ENCODE measurements at regions not wholly inside any gene's neighbourhood (a gene's known extent, or its start where the extent isn't known, plus 50 kb on each side); places are given as distances from the start of the nearest gene placed in this dataset.

- H3K27ac ChIP-seq = no peak overlapping the region
- 86 to 90% (median 90%) methylated on average over 21 of the region's 21 CpGs for WGBS, 3 donors
Measured at GRCh38 chr4:7138223-7139166, 53.8 kb upstream of the SORCS2 start.

GRCh38 chr4:7137326-7138200 is 54.8 kb upstream of the SORCS2 start:
- WGBS, 3 donors = 93 to 95% (median 94%) methylated on average over 30 of the region's 30 CpGs
- Histone ChIP-seq H3K4me3 (no peak overlapping the region), H3K27ac (no peak overlapping the region), H3K9me3 (no peaks in the 10 kb centered on the region), H3K36me3 (no peaks in the 10 kb centered on the region), H3K27me3 (no peaks in the 10 kb centered on the region), H3K4me1 (ENCODE audit: insufficient read depth) (peaks cover 7% of the 10 kb centered on the region)
- TF ChIP-seq POLR2A (IDR thresholded peaks at IDR 0.05) = no peak
- no peak for TF ChIP-seq CTCF (IDR thresholded peaks at IDR 0.05)
- no peak for TF ChIP-seq EP300 (IDR thresholded peaks at IDR 0.05)
- intact Hi-C loops (cut with DNase I) = no loop called here
- no peak for DNase-seq

More at GRCh38 chr4:7138223-7139166, 53.8 kb upstream of the SORCS2 start:
- Histone ChIP-seq H3K36me3 (no peaks in the 10 kb centered on the region), H3K9me3 (no peaks in the 10 kb centered on the region), H3K4me1 (ENCODE audit: insufficient read depth) (peaks cover 7% of the 10 kb centered on the region), H3K4me3 (no peak overlapping the region), H3K27me3 (no peaks in the 10 kb centered on the region)
- intact Hi-C loops (cut with DNase I) = no loop called here
- TF ChIP-seq EP300 (IDR thresholded peaks at IDR 0.05) = no peak
- no peak for TF ChIP-seq POLR2A (IDR thresholded peaks at IDR 0.05)
- TF ChIP-seq CTCF (IDR thresholded peaks at IDR 0.05) = no peak
- DNase-seq = no peak

GRCh38 chr4:7136351-7136750 is 56.0 kb upstream of the SORCS2 start:
- no peak overlapping the region for H3K27ac ChIP-seq
- no peak for TF ChIP-seq EP300 (IDR thresholded peaks at IDR 0.05)
- no peak for TF ChIP-seq POLR2A (IDR thresholded peaks at IDR 0.05)
- no peak for TF ChIP-seq CTCF (IDR thresholded peaks at IDR 0.05)
- peaks cover 7% of the 10 kb centered on the region for H3K4me1 ChIP-seq (ENCODE audit: insufficient read depth)
- DNase-seq = no peak
- WGBS, 3 donors = 89 to 95% (median 95%) methylated on average over 9 of the region's 9 CpGs
- H3K27me3 ChIP-seq = no peaks in the 10 kb centered on the region
- no peaks in the 10 kb centered on the region for H3K9me3 ChIP-seq
- intact Hi-C loops (cut with DNase I) = no loop called here
- H3K4me3 ChIP-seq = no peak overlapping the region
- H3K36me3 ChIP-seq = no peaks in the 10 kb centered on the region

- peak in 1 of 5 donors; percentile 47 for DNase-seq
- H3K36me3 ChIP-seq = no peaks in the 10 kb centered on the region
- 19 to 32% (median 24%) methylated on average over 13 of the region's 13 CpGs for WGBS, 3 donors
- H3K4me3 ChIP-seq = no peak overlapping the region
- intact Hi-C loops (cut with DNase I) = no loop called here
- H3K27ac ChIP-seq = no peak overlapping the region
- no peak for TF ChIP-seq CTCF (IDR thresholded peaks at IDR 0.05)
- no peak for TF ChIP-seq EP300 (IDR thresholded peaks at IDR 0.05)
- no peak for TF ChIP-seq POLR2A (IDR thresholded peaks at IDR 0.05)
- H3K4me1 ChIP-seq (ENCODE audit: insufficient read depth) = peaks cover 7% of the 10 kb centered on the region
- H3K27me3 ChIP-seq = no peaks in the 10 kb centered on the region
- no peaks in the 10 kb centered on the region for H3K9me3 ChIP-seq
Measured at GRCh38 chr4:7135389-7135746, 57.0 kb upstream of the SORCS2 start.
